ENCODE measurements at regions not wholly inside any gene's neighbourhood (a gene's known extent, or its start where the extent isn't known, plus 50 kb on each side); places are given as distances from the start of the nearest gene placed in this dataset.

DNA sequence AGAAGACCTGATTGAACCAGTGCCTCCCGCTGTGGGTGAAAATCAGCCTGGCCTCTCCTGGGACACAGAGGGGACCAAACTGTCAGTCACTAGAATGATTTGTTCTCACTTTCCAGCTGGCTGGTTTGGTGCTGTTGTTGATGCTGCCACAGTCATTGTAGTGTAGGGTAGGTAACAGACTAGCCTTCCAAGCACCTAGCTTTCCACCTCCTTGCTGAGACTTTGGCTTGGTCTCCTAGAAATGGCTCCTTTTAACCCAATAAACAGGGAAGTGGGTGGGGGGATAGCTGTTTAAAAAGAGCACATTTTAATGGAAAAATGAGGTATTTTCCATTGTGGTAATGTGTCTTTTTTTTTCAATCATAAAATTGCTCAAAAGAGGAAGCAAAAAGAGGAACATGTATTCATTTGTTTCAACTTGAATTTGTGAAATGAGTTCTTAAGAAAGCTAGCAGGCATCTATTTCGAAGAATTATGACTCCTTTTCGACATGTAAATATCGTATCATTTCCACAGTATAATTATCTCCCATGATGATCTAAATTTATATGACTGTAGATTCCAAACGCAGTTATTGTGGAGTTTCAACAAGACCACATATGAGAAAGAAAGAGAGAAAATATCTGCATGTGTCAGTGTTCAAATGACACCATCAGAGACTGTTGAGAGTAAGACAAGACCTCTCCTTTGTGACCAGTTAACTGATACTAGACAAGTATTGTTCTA lies 190.1 kb downstream of the HLX start:
- TF ChIP-seq, protein P1, sequence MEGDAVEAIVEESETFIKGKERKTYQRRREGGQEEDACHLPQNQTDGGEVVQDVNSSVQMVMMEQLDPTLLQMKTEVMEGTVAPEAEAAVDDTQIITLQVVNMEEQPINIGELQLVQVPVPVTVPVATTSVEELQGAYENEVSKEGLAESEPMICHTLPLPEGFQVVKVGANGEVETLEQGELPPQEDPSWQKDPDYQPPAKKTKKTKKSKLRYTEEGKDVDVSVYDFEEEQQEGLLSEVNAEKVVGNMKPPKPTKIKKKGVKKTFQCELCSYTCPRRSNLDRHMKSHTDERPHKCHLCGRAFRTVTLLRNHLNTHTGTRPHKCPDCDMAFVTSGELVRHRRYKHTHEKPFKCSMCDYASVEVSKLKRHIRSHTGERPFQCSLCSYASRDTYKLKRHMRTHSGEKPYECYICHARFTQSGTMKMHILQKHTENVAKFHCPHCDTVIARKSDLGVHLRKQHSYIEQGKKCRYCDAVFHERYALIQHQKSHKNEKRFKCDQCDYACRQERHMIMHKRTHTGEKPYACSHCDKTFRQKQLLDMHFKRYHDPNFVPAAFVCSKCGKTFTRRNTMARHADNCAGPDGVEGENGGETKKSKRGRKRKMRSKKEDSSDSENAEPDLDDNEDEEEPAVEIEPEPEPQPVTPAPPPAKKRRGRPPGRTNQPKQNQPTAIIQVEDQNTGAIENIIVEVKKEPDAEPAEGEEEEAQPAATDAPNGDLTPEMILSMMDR (IDR thresholded peaks at IDR 0.05; ENCODE audit: low read depth, low read length) = no peak
- Histone ChIP-seq H3K4me3 (ENCODE audit: low read depth, low read length) (no peak overlapping the region), H3K27ac (no peak overlapping the region), H3K27me3 (ENCODE audit: insufficient read depth, low read depth, severe bottlenecking) (no peaks in the 10 kb centered on the region), H3K9me3 (ENCODE audit: severe bottlenecking) (peaks cover 4% of the 10 kb centered on the region), H3K36me3 (no peaks in the 10 kb centered on the region)
- no peak for DNase-seq

DNA sequence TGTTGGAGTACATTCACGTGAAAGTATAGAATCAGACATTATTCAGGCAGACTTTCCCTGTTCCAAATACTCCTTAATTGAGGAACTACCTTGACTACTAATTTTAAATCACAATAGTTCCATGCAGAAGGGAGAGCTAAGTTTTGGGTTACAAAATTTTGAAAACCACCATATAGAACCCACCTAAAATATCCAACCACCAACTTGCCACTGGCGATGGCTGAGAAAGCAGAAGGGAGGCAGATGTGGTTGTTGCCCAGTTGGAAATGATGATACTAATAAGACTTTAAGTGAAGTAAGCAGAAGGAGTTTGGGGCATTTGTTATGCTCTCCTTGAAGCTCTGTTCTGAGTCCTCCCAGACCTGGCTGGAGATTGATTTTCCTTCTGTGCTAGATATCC lies 190.7 kb downstream of the HLX start:
- Histone ChIP-seq H3K27me3 (ENCODE audit: insufficient read depth, low read depth, severe bottlenecking) (no peaks in the 10 kb centered on the region), H3K36me3 (no peaks in the 10 kb centered on the region), H3K27ac (no peak overlapping the region), H3K9me3 (ENCODE audit: severe bottlenecking) (peaks cover 6% of the 10 kb centered on the region), H3K4me3 (ENCODE audit: low read depth, low read length) (no peak overlapping the region)
- TF ChIP-seq, protein P1 (IDR thresholded peaks at IDR 0.05; ENCODE audit: low read depth, low read length) = no peak
- no peak for DNase-seq

GRCh38 chr1:221071777-221072176 lies 192.5 kb downstream of the HLX start:
- no peaks in the 10 kb centered on the region for H3K27me3 ChIP-seq (ENCODE audit: insufficient read depth, low read depth, severe bottlenecking)
- no peak overlapping the region for H3K4me3 ChIP-seq (ENCODE audit: low read depth, low read length)
- no peak overlapping the region for H3K27ac ChIP-seq
- no peak for DNase-seq
- TF ChIP-seq, protein P1 (IDR thresholded peaks at IDR 0.05; ENCODE audit: low read depth, low read length) = no peak
- no peaks in the 10 kb centered on the region for H3K36me3 ChIP-seq
- H3K9me3 ChIP-seq (ENCODE audit: severe bottlenecking) = peaks cover 6% of the 10 kb centered on the region

DNA sequence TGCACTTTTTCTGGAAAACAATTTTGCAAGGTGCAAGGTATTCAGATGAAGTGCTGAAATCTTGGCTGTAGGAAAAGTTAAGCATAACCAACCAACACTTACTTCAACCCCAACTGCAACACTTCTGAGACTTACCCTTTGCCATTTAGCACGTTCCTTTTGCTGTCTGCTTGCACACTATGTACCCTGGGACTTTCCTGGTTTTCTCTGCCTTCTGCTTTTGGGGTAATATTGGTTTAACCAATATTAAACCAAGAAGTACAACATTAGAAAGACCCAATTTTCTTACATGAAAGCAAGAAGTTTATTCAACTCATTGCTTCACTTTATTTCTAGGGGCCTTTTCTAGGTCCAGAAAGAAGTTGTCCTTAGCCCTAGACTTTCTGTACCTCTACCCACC lies 193.0 kb downstream of the HLX start:
- Histone ChIP-seq H3K27ac (no peak overlapping the region), H3K27me3 (ENCODE audit: insufficient read depth, low read depth, severe bottlenecking) (no peaks in the 10 kb centered on the region), H3K36me3 (no peaks in the 10 kb centered on the region), H3K4me3 (ENCODE audit: low read depth, low read length) (no peak overlapping the region), H3K9me3 (ENCODE audit: severe bottlenecking) (peaks cover 6% of the 10 kb centered on the region)
- no peak for DNase-seq
- TF ChIP-seq, protein P1 (IDR thresholded peaks at IDR 0.05; ENCODE audit: low read depth, low read length) = no peak

DNA sequence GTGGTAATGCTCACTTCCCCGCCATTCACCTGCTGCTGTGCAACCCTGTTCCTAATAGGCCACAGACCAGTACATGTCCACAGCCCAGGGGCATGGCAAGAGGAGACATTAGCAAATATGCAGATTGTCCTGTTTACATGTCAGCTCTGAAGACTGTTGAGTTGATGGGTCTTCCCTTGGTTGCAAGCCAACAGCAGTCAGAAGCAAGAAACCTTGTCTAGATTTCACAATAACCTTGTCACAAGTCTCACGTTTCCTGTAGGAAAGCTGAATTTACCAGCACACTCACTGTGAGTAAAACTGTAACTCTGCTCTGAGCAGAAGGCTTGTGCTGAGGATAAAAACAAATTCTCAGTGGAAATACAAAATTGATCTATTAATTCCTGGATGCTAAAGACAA lies 195.1 kb downstream of the HLX start:
- no peak for DNase-seq
- no peaks in the 10 kb centered on the region for H3K36me3 ChIP-seq
- H3K27ac ChIP-seq = no peak overlapping the region
- no peaks in the 10 kb centered on the region for H3K27me3 ChIP-seq (ENCODE audit: insufficient read depth, low read depth, severe bottlenecking)
- no peak overlapping the region for H3K4me3 ChIP-seq (ENCODE audit: low read depth, low read length)
- TF ChIP-seq, protein P1 (IDR thresholded peaks at IDR 0.05; ENCODE audit: low read depth, low read length) = no peak
- peaks cover 6% of the 10 kb centered on the region for H3K9me3 ChIP-seq (ENCODE audit: severe bottlenecking)

GRCh38 chr1:221075911-221076310 lies 196.7 kb downstream of the HLX start:
- Histone ChIP-seq H3K27ac (no peak overlapping the region), H3K27me3 (ENCODE audit: insufficient read depth, low read depth, severe bottlenecking) (no peaks in the 10 kb centered on the region), H3K9me3 (ENCODE audit: severe bottlenecking) (peaks cover 6% of the 10 kb centered on the region), H3K36me3 (no peaks in the 10 kb centered on the region), H3K4me3 (ENCODE audit: low read depth, low read length) (no peak overlapping the region)
- TF ChIP-seq, protein P1 (IDR thresholded peaks at IDR 0.05; ENCODE audit: low read depth, low read length) = no peak
- DNase-seq = no peak
